ENCODE measurements at regions not wholly inside any gene's neighbourhood (a gene's known extent, or its start where the extent isn't known, plus 50 kb on each side); places are given as distances from the start of the nearest gene placed in this dataset.

DNA sequence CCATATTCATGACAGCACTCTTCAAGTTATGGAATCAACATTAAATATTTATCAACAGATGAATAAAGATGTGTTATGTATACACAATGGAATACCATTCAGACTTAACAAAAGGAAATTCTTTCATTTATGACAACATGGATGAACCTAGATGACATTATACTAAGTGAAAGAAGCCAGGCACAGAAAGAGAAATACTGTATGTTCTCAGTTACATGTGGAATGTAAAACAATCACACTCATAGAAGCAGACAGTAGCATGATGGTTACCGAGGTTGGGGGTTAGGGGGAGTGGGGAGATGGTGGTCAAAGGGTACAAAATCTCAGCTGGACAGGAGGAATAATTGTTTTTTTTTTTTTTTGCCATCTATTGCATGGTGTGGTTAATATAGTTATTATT is 431.9 kb downstream of the DMAC1 start:
- TF ChIP-seq, protein P1, sequence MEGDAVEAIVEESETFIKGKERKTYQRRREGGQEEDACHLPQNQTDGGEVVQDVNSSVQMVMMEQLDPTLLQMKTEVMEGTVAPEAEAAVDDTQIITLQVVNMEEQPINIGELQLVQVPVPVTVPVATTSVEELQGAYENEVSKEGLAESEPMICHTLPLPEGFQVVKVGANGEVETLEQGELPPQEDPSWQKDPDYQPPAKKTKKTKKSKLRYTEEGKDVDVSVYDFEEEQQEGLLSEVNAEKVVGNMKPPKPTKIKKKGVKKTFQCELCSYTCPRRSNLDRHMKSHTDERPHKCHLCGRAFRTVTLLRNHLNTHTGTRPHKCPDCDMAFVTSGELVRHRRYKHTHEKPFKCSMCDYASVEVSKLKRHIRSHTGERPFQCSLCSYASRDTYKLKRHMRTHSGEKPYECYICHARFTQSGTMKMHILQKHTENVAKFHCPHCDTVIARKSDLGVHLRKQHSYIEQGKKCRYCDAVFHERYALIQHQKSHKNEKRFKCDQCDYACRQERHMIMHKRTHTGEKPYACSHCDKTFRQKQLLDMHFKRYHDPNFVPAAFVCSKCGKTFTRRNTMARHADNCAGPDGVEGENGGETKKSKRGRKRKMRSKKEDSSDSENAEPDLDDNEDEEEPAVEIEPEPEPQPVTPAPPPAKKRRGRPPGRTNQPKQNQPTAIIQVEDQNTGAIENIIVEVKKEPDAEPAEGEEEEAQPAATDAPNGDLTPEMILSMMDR (conservative IDR thresholded peaks at IDR 0.05), result no peak
- TF ChIP-seq EZH2 (IDR thresholded peaks at IDR 0.05; ENCODE audit: low read depth), result no peak
